ENCODE measurements at regions not wholly inside any gene's neighbourhood (a gene's known extent, or its start where the extent isn't known, plus 50 kb on each side); places are given as distances from the start of the nearest gene placed in this dataset.

GRCh38 chr1:195738966-195739650, 869.1 kb downstream of the KCNT2 start (continued):
- no peak for TF ChIP-seq CEBPZ (IDR thresholded peaks at IDR 0.05; ENCODE audit: low read depth, low read length)
- no peak for TF ChIP-seq ATF7 (IDR thresholded peaks at IDR 0.05; ENCODE audit: low read depth)
- no peak for TF ChIP-seq GABPA (IDR thresholded peaks at IDR 0.05; ENCODE audit: low read depth)
- no peak for TF ChIP-seq HCFC1 (IDR thresholded peaks at IDR 0.05; ENCODE audit: low read length)

- Histone ChIP-seq H4K20me1 (ENCODE audit: control insufficient read depth, insufficient read depth) (no peaks in the 10 kb centered on the region), H3K27ac (ENCODE audit: control insufficient read depth, insufficient read depth) (no peak overlapping the region), H3K4me3 (no peak overlapping the region), H2AFZ (ENCODE audit: control insufficient read depth, low read depth, low read length) (no peak overlapping the region), H3K9me3 (replicated peaks; ENCODE audit: control insufficient read depth, insufficient read depth, low read length) (no peaks in the 10 kb centered on the region), H3K4me2 (ENCODE audit: control insufficient read depth, insufficient read depth) (no peak overlapping the region), H3K4me1 (ENCODE audit: control insufficient read depth, insufficient read depth, low read length) (no peaks in the 10 kb centered on the region), H3K9ac (ENCODE audit: control insufficient read depth, insufficient read depth, low read length) (no peak overlapping the region), H3K79me2 (ENCODE audit: control insufficient read depth, insufficient read depth, low read length) (no peaks in the 10 kb centered on the region), H3K27me3 (replicated peaks in 1 of 2; ENCODE audit: control insufficient read depth in 2 of 2, insufficient read depth in 2 of 2, low read length in 1 of 2) (no peaks in the 10 kb centered on the region), H3K36me3 (ENCODE audit: control insufficient read depth in 2 of 2, insufficient read depth in 2 of 2, low read length in 1 of 2) (no peaks in the 10 kb centered on the region)
- no peak for FAIRE-seq
- no TSS peak for BruUV-seq (replicated peaks)
- no peak for ATAC-seq
- ChIA-PET POLR2A (no interaction called here), SMC1A (ENCODE audit: uncharacterized antibody, unreplicated experiment) (no interaction called here), CTCF (no interaction called here), RAD21 (ENCODE audit: unreplicated experiment) (no interaction called here)
- in situ Hi-C loops (cut with MboI) (no loop called here), intact Hi-C loops (cut with micrococcal nuclease; ENCODE audit: unreplicated experiment) (no loop called here)
- DNase-seq (ENCODE audit: low read depth, low spot score) = no peak
- TF ChIP-seq TAF1 (IDR thresholded peaks at IDR 0.05; ENCODE audit: borderline replicate concordance, low read depth, low read length) (no peak), ZNF622 (IDR thresholded peaks at IDR 0.05) (no peak), CHD4 (IDR thresholded peaks at IDR 0.05) (no peak), PAX8 (IDR thresholded peaks at IDR 0.05) (no peak), ZZZ3 (IDR thresholded peaks at IDR 0.05; ENCODE audit: control insufficient read depth, insufficient read length, low read depth) (no peak), ATF3 (IDR thresholded peaks at IDR 0.05; ENCODE audit: borderline replicate concordance, extremely low read depth, low read depth, low read length) (no peak), WRNIP1 (IDR thresholded peaks at IDR 0.05; ENCODE audit: borderline replicate concordance, low read depth, low read length) (no peak), BCLAF1 (IDR thresholded peaks at IDR 0.05) (no peak), STAT3 (IDR thresholded peaks at IDR 0.05; ENCODE audit: low read depth, low read length) (no peak), ZNF217 (IDR thresholded peaks at IDR 0.05) (no peak)
- TF ChIP-seq, protein P1, sequence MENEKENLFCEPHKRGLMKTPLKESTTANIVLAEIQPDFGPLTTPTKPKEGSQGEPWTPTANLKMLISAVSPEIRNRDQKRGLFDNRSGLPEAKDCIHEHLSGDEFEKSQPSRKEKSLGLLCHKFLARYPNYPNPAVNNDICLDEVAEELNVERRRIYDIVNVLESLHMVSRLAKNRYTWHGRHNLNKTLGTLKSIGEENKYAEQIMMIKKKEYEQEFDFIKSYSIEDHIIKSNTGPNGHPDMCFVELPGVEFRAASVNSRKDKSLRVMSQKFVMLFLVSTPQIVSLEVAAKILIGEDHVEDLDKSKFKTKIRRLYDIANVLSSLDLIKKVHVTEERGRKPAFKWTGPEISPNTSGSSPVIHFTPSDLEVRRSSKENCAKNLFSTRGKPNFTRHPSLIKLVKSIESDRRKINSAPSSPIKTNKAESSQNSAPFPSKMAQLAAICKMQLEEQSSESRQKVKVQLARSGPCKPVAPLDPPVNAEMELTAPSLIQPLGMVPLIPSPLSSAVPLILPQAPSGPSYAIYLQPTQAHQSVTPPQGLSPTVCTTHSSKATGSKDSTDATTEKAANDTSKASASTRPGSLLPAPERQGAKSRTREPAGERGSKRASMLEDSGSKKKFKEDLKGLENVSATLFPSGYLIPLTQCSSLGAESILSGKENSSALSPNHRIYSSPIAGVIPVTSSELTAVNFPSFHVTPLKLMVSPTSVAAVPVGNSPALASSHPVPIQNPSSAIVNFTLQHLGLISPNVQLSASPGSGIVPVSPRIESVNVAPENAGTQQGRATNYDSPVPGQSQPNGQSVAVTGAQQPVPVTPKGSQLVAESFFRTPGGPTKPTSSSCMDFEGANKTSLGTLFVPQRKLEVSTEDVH (IDR thresholded peaks at IDR 0.05; ENCODE audit: low read depth, partially characterized antibody) = no peak
Measured at GRCh38 chr1:195735140-195735539, 873.1 kb downstream of the KCNT2 start.
